Stimulated activated CD4-positive, alpha-beta T cell treated with anti-CD3 and anti-CD28 coated beads, TNF-alpha, amount 100 ng/mL, for 24 hours (primary cell): ENCODE measurements at regions not wholly inside any gene's neighbourhood (a gene's known extent, or its start where the extent isn't known, plus 50 kb on each side); places are given as distances from the start of the nearest gene placed in this dataset.

Experiments used
- DNase-seq, 3 experiments: peaks; one replicate each; pipeline ENCODE4 v3.0.0-alpha.2; 2020; ENCODE audit warnings: low read depth in 3 of 3

GRCh38 chr18:24936691-24937090 lies 415.3 kb downstream of the ZNF521 start:
- DNase-seq, result no peak

- no peak for DNase-seq
These were observed 414.2 kb downstream of the ZNF521 start for GRCh38 chr18:24937639-24938275.

GRCh38 chr18:24940416-24940815 lies 411.6 kb downstream of the ZNF521 start:
- DNase-seq, result no peak

GRCh38 chr18:24941174-24941951 lies 410.6 kb downstream of the ZNF521 start:
- DNase-seq, result no peak

- DNase-seq, result no peak
These were observed 409.8 kb downstream of the ZNF521 start for GRCh38 chr18:24942144-24942543.

- no peak for DNase-seq
These were observed 404.3 kb downstream of the ZNF521 start for GRCh38 chr18:24947521-24948305.

- DNase-seq, result no peak
These were observed 402.1 kb downstream of the ZNF521 start for GRCh38 chr18:24949908-24950307.

GRCh38 chr18:24954341-24954740 lies 397.6 kb downstream of the ZNF521 start:
- no peak for DNase-seq

- DNase-seq, result no peak
These were observed 394.0 kb downstream of the ZNF521 start for GRCh38 chr18:24958001-24958400.

GRCh38 chr18:24959051-24959476 lies 392.9 kb downstream of the ZNF521 start:
- DNase-seq, result no peak

GRCh38 chr18:24964216-24964615 lies 387.8 kb downstream of the ZNF521 start:
- no peak for DNase-seq

- no peak for DNase-seq
These were observed 383.7 kb downstream of the ZNF521 start for GRCh38 chr18:24968238-24968775.

- DNase-seq, result no peak
These were observed 379.4 kb downstream of the ZNF521 start for GRCh38 chr18:24972577-24972976.

- DNase-seq, result no peak
These were observed 377.5 kb downstream of the ZNF521 start for GRCh38 chr18:24974431-24974830.

- DNase-seq, result no peak
These were observed 376.2 kb downstream of the ZNF521 start for GRCh38 chr18:24975496-24976372.

- DNase-seq, result no peak
These were observed 375.5 kb downstream of the ZNF521 start for GRCh38 chr18:24976502-24976901.

GRCh38 chr18:24979235-24979634 lies 372.7 kb downstream of the ZNF521 start:
- DNase-seq, result no peak

- no peak for DNase-seq
These were observed 369.1 kb downstream of the ZNF521 start for GRCh38 chr18:24982831-24983230.

GRCh38 chr18:24983566-24984139 lies 368.3 kb downstream of the ZNF521 start:
- no peak for DNase-seq

GRCh38 chr18:24985586-24985985 lies 366.4 kb downstream of the ZNF521 start:
- DNase-seq, result no peak
